Stimulated activated CD4-positive, alpha-beta T cell treated with anti-CD3 and anti-CD28 coated beads, Interleukin-15, amount 100 ng/mL, for 48 hours (primary cell): ENCODE measurements at regions not wholly inside any gene's neighbourhood (a gene's known extent, or its start where the extent isn't known, plus 50 kb on each side); places are given as distances from the start of the nearest gene placed in this dataset.
"Not testable (repeated sequence)": the region's sequence is repeated elsewhere in the genome, so short reads cannot be mapped to it uniquely, and the experiment has no call there.

ENCODE experiments used
- DNase-seq, 2 donors: peaks; one replicate each; pipeline ENCODE4 v3.0.0-alpha.2; 2020; ENCODE audit warnings: low read depth in 2 of 2

GRCh38 chr17:36695082-36695481, 93.7 kb downstream of the MRM1 start:
- DNase-seq = no peak

DNA sequence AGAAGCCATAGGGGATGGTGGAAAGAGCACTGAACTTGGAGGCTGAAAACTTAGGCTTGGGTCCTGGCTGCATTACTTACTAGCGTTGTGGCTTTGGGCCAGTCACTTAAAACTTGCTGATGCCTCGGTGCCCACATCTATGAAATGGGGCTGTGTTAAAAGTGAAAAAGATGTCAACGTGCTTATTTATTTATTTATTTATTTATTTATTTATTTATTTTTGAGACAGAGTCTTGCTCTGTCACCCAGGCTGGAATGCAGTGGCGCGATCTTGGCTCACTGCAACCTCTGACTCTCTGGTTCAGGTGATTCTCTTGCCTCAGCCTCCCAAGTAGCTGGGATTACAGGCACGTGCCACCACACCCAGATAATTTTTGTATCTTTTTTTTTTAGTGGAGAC, 94.3 kb downstream of the MRM1 start:
- DNase-seq = not testable (repeated sequence)

DNA sequence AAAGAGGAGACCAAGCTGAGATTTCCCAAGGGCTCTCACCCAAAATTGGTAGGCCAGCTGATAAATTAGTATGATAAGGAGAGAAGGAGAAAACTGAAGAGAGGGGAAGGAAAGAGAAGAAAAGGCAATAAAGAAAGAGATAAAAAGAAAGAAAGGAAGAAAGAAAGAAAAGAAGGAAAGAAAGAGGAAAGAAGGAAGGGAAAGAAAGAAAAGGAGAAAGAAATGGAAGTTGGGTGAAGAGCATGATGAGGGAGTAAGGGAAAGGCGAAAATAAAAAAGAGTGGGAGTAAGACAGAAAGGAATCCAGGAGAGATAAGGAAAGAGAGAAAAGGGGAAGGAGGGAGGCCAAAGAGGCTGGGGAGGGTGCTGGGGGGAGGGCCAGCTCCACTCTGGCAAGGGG, 95.4 kb downstream of the MRM1 start:
- no peak for DNase-seq

DNA sequence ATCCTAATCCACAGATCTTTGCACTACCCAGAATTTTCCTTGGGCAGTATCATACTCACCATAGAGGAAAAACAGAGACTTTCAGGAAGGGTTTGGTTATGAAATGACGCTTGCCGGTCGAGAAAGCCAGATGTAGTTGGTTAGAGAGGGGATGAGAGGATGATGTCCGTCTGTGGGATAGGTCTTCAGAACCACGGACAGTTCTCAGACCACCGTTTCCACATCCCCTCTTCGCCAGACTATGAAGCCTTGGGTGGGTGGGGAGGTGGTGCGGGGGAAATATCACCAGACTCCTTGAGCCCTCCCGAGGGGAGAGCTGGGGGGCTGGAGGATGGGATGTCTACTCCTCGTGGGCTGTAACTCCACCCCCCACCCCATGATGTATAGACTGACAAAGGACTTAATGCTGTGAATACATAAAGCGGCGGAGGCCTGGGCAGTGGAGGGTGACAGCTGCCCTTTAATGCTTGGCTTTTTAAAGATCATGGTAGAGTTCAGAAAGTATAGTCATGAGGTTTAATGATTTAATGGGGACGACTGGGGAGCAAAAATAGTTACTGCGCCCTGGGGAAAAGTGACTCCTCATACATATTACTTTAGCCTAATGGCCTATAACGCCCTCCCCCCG, 96.6 kb downstream of the MRM1 start:
- no peak for DNase-seq

GRCh38 chr17:36701429-36702099, 100.2 kb downstream of the MRM1 start:
- DNase-seq = no peak

DNA sequence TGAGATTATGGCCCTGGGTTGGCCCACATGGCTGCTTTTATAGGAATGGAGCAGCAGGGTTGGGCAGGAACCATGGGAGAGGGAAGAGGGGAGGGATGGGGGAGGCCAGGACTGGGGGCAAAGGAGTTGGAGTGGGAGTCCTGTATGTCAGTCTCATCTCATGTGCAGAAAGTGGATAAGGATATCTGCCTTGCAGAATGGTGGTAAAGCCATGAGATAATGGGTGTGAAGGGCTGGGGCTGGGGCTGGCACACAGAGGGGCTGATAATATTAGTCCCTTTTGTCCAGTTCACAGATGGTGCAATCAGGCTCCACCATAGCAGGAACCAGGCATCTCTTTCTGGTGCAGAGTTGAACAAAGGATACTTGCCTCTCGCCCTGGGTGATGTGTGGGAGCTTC, 101.3 kb downstream of the MRM1 start:
- DNase-seq = no peak

DNA sequence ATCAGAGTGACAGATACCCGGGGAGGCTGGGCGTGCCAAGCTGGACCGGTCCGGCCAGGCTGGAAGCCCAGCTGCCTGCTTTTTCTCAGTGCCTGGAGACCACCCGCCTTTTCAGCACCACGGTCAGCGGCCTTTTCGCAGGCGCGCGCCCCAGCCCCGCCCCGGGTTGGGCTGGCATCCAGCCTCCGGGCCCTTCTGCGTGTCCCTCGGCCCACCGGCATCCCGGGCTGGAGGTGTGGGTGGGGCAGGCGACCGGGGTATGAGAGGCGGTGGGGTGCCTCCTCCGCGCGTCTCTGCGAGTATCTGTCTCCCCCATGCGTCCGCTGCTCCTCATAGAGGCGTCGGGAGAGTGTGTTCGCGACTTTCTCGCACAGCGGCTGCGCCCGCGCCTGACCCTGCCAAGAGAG, 102.5 kb downstream of the MRM1 start:
- DNase-seq = peak in 1 of 2 donors; percentile 27

DNA sequence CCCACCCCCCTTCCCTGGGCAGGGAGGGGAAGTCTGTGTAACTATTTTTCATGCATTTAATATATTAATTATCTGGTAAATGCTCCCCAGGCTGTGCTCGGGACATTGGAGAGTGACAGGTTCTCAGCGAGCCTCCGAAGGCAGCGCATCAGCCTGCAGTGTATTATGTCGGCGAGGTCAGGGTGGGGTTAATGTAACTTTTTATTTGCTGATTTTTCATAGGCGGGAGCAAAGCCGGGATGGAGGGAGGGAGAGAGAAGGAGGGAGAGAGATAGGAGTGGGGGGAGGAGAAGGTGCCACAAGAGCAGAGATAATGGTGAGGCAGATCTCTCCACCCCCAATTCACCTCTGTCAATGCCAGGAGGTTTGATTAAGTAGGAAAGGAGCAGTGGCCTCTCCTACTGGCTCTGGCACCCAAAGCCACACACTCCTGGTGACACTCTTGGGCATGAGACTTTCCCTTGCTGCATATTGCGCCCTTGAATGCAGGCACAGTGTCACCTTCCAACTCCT, 104.0 kb downstream of the MRM1 start:
- DNase-seq = no peak

DNA sequence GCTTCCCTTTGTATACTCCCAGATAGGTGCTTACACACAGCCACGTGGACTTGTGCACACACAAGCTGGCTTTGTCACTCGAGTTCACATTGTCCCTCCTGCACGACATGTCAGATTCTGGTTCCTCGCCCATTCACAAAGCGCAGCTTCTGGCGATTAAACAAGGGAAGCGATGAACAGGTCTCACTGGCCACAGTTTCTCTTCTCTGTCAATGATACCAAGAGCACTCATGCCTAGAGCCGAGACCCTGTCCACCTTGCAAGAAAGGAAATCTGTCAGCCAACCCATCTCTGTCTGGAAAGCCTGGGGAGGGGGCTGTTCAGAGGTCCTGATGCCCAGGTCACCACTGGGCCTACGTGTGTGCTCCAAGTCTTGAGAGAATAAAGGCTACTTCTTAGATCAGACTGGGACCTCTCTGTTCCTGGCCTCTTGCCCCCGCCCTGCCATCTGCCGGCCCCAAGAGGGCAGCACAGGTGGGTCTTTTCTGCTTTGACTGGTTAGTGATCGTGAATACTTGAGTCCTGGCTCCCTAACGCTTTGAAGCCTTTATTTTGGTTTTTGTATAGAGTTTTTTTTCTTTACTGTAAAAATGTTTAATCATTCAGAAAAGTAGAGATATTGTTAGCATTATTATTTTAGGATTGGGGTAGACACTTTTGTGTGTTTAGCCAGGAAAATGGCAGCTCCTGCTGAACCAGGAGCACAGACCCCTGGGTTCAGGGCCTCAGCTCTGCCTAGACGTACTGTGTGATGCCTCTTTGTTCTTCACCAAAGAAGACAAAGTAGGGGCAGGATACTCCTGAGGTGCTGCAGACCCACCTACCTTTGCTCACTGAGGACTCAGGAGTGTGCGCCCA, 104.7 kb downstream of the MRM1 start:
- DNase-seq = peak in 1 of 2 donors; percentile 17

- no peak for DNase-seq
Observed at GRCh38 chr17:36707904-36708303, 106.5 kb downstream of the MRM1 start.

- no peak for DNase-seq
Observed at GRCh38 chr17:36714789-36715188, 113.4 kb downstream of the MRM1 start.

DNA sequence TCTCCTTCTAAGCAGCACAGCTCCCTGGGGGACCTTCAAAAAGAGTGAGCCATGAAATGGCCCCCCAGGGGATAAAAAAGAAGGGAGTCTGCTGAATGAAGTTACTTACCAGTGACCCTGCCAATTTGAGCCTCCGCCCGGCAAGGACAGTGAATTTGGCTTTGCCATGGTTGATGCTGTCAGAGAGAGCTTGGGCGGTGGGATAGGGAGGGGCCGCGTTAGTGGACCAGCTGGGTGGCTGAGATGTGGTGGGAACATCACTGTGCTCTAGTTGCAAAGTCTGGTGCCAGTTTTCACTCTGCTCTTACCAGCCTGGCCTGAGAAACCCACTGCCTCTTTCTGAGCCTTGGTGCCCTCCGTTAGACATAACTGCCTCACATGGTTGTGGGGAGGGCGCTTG, 114.6 kb downstream of the MRM1 start:
- no peak for DNase-seq

DNA sequence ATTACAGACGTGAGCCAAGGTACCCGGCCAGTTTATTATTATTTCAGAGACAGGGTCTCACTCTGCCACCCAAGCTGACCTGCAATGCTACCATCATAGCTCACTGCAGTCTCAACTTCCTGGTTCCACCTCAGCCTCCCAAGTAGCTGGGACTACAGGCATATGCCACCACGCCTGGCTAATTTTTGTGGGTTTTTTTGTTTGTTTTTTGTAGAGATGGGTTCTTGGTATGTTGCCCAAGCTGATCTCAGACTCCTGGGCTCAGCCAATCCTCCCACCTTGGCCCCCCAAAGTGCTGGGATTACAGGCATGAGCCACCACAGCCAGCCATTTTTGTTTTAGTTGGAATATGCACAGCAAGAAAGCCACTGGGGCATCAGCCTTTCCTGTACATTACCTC, 115.7 kb downstream of the MRM1 start:
- no peak for DNase-seq

DNA sequence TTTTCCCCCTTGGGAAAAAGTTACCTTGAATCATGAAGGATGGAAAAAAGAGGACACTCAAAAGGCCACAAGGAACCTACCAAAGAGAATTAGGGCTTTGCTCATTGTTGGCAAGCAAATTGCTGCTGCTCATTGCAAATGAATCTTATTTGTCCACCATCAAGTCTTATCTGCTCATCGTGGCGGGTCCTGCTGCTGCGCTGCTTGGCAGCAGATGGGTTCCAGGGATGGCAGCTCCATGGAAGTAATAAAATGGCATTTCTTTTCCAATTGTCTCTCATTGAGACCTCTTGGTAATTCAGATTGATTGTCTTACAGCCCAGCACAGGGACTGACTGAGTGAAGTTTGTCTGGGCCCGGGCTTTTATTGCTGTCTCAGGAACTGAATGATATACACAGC, 118.7 kb downstream of the MRM1 start:
- no peak for DNase-seq

DNA sequence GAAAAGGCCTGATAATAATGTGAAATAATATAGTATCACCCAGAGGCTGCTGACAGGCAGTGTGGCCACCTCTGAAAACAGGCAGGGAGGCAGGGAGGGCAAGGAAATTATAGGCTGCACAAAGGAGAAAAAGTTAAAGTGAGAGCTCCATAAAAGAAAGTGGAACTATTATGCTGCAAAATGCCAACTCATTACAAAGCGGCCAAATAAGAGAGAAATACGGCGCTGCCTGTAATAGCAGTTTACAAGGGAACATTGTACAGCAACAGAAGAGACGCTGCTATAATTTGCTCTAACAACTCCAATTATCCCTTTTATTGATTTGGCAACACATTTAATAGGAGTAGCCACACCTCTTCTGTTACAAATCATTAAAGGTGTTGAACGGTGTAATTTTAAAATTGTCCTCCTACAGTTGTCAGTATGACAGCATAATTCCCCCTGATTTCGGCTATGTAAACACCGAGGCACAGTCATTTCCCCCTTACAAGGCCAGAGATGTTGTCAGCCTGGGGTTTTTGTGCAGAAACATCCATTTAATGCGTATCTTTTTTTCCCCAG, 120.3 kb downstream of the MRM1 start:
- peak; percentile 25 to 33 for DNase-seq

- DNase-seq = peak; percentile 66 to 80
Observed at GRCh38 chr17:36722121-36722902, 120.9 kb downstream of the MRM1 start.

GRCh38 chr17:36722903-36723263, 121.5 kb downstream of the MRM1 start:
- DNase-seq = no peak

GRCh38 chr17:36723459-36724025, 122.2 kb downstream of the MRM1 start:
- no peak for DNase-seq

- DNase-seq = no peak
Observed at GRCh38 chr17:36726199-36726598, 124.8 kb downstream of the MRM1 start.

DNA sequence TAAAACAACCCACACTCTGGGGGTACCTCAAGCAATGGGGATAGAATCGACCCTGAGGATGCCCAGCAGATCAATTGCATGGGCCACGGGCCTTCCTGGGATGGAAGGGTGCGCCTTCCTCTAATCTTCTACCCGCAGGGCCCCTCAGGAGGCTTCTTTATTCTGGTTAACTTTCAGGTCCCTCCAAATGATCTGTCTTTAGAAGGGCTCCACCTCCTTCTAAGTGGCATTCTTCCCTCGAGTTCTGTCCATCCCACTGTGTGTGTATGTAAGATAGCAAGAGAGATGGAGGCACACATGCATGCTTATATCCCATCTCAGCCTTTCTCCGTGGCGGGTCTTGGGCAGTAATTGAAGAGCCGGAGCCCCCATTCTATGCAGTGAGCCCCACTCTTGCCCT, 125.7 kb downstream of the MRM1 start:
- no peak for DNase-seq

DNA sequence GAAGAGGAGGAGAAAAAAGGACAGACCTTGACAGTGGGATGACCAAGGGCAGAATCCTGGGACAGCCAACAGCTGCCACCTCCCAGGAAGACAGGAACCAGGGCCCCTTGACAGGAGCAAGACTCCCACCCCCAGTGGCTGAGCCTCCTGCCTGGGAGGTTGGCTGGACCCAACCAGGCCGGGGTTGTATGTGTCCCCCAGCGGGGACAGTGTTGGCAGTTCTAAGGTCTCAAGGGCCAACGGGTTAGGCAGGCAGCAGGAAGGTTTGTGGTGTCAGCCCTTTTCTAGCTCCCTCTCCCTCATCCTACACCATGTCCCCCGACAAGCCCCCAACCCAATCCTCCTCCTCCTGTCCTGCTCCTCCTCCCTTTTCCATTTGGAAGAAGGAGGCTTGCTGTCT, 126.2 kb downstream of the MRM1 start:
- no peak for DNase-seq
